Astrocyte (in vitro differentiated cells and primary cell): ENCODE measurements at regions not wholly inside any gene's neighbourhood (a gene's known extent, or its start where the extent isn't known, plus 50 kb on each side); places are given as distances from the start of the nearest gene placed in this dataset.

Source experiments
- DNase-seq: peaks from one replicate; pipeline ENCODE4 v3.0.0-alpha.2; 2010; ENCODE audit warnings: low read depth
- FAIRE-seq: peaks from 2 replicates; lab custom pipeline; 2011; peaks lifted over from hg19 to GRCh38; lab: Jason Lieb, UNC
- H2AFZ ChIP-seq: 2 replicates; pipeline ENCODE4 v1.6.0; 2012; ENCODE audit warnings: low read depth, low read length, inconsistent platforms
- H3K27ac ChIP-seq: 2 replicates; pipeline ENCODE4 v1.5.1; 2011; ENCODE audit warnings: low read depth, low read length, inconsistent platforms
- H3K27me3 ChIP-seq: 2 replicates; pipeline ENCODE4 v1.6.0; 2011; ENCODE audit warnings: low read length, inconsistent platforms; ENCODE audit not compliant: insufficient read depth
- H3K36me3 ChIP-seq: 2 replicates; pipeline ENCODE4 v1.5.1; 2011; ENCODE audit warnings: low read length, inconsistent platforms; ENCODE audit not compliant: insufficient read depth
- H3K4me1 ChIP-seq: 2 replicates; pipeline ENCODE4 v1.5.1; 2011; ENCODE audit warnings: low read length, inconsistent platforms; ENCODE audit not compliant: insufficient read depth
- H3K4me2 ChIP-seq: 2 replicates; pipeline ENCODE4 v1.6.0; 2012; ENCODE audit warnings: low read length, inconsistent platforms
- H3K4me3 ChIP-seq: 2 replicates; pipeline ENCODE4 v1.5.1; 2011; ENCODE audit warnings: low read depth, mild to moderate bottlenecking, low read length, inconsistent platforms; ENCODE audit not compliant: insufficient read depth
- H3K79me2 ChIP-seq: 2 replicates; pipeline ENCODE4 v1.6.0; 2012; ENCODE audit warnings: mild to moderate bottlenecking, low read length, inconsistent platforms; ENCODE audit not compliant: insufficient read depth
- H3K9ac ChIP-seq: 2 replicates; pipeline ENCODE4 v1.6.0; 2012; ENCODE audit warnings: mild to moderate bottlenecking, low read length, inconsistent platforms
- H3K9me3 ChIP-seq: 2 replicates; pipeline ENCODE4 v1.5.1; 2012; ENCODE audit warnings: low read depth, mild to moderate bottlenecking, low read length, inconsistent platforms; ENCODE audit not compliant: insufficient read depth
- H4K20me1 ChIP-seq: 2 replicates; pipeline ENCODE4 v1.6.0; 2012; ENCODE audit warnings: low read length, inconsistent platforms; ENCODE audit not compliant: insufficient read depth
- H3K27ac Mint-ChIP-seq: one replicate; pipeline ENCODE4 v1.8.0; 2021; ENCODE audit warnings: mild to moderate bottlenecking, mixed read lengths; ENCODE audit not compliant: unreplicated experiment
- H3K27me3 Mint-ChIP-seq: one replicate; pipeline ENCODE4 v1.8.0; 2021; ENCODE audit warnings: low read depth, mixed read lengths; ENCODE audit not compliant: unreplicated experiment
- H3K36me3 Mint-ChIP-seq: one replicate; pipeline ENCODE4 v1.8.0; 2021; ENCODE audit warnings: low read depth, mixed read lengths; ENCODE audit not compliant: unreplicated experiment
- H3K4me1 Mint-ChIP-seq: one replicate; pipeline ENCODE4 v1.8.0; 2021; ENCODE audit warnings: low read depth, mixed read lengths; ENCODE audit not compliant: unreplicated experiment
- H3K4me3 Mint-ChIP-seq: one replicate; pipeline ENCODE4 v1.8.0; 2021; ENCODE audit warnings: mild to moderate bottlenecking, moderate library complexity, mixed read lengths; ENCODE audit not compliant: unreplicated experiment
- H3K9me3 Mint-ChIP-seq: one replicate; pipeline ENCODE4 v1.8.0; 2021; ENCODE audit warnings: mild to moderate bottlenecking, mixed read lengths; ENCODE audit not compliant: unreplicated experiment
- CTCF ChIP-seq: IDR thresholded peaks from 2 replicates; pipeline ENCODE4 v1.5.1; 2011; ENCODE audit warnings: low read depth, mild to moderate bottlenecking, inconsistent platforms, low read length, moderate library complexity; ENCODE audit not compliant: insufficient read depth
- EZH2 ChIP-seq: IDR thresholded peaks from 2 replicates; pipeline ENCODE4 v1.6.1; 2012; ENCODE audit warnings: mild to moderate bottlenecking, low read length, inconsistent platforms; ENCODE audit not compliant: insufficient read depth

- Histone ChIP-seq H4K20me1 (no peaks in the 10 kb centered on the region), H3K36me3 (no peaks in the 10 kb centered on the region), H2AFZ (no peak overlapping the region), H3K4me3 (no peak overlapping the region), H3K9me3 (no peaks in the 10 kb centered on the region), H3K4me2 (no peak overlapping the region), H3K27ac (no peak overlapping the region), H3K79me2 (no peaks in the 10 kb centered on the region), H3K9ac (no peak overlapping the region), H3K27me3 (no peaks in the 10 kb centered on the region), H3K4me1 (no peaks in the 10 kb centered on the region)
- no peaks in the 10 kb centered on the region for H3K27me3 Mint-ChIP-seq
- TF ChIP-seq CTCF (no peak), EZH2 (no peak)
- peaks cover 5% of the 10 kb centered on the region for H3K4me1 Mint-ChIP-seq
- no peak for FAIRE-seq
- no peaks in the 10 kb centered on the region for H3K9me3 Mint-ChIP-seq
- DNase-seq, result no peak
- H3K36me3 Mint-ChIP-seq, result no peaks in the 10 kb centered on the region
- no peak overlapping the region for H3K27ac Mint-ChIP-seq
- no peak overlapping the region for H3K4me3 Mint-ChIP-seq
Measured at GRCh38 chr4:58499182-58499581, 1389.0 kb upstream of the IGFBP7 start.

GRCh38 chr4:58491620-58492019 is 1381.4 kb upstream of the IGFBP7 start:
- Histone ChIP-seq H3K9me3 (no peaks in the 10 kb centered on the region), H3K4me1 (no peaks in the 10 kb centered on the region), H3K27ac (no peak overlapping the region), H3K9ac (no peak overlapping the region), H3K4me2 (no peak overlapping the region), H4K20me1 (no peaks in the 10 kb centered on the region), H3K36me3 (no peaks in the 10 kb centered on the region), H3K4me3 (no peak overlapping the region), H3K27me3 (no peaks in the 10 kb centered on the region), H2AFZ (no peak overlapping the region), H3K79me2 (no peaks in the 10 kb centered on the region)
- H3K27ac Mint-ChIP-seq, result no peak overlapping the region
- H3K4me1 Mint-ChIP-seq, result no peaks in the 10 kb centered on the region
- H3K4me3 Mint-ChIP-seq, result no peak overlapping the region
- TF ChIP-seq CTCF (no peak), EZH2 (no peak)
- no peaks in the 10 kb centered on the region for H3K9me3 Mint-ChIP-seq
- DNase-seq (no peak), FAIRE-seq (no peak)
- no peaks in the 10 kb centered on the region for H3K36me3 Mint-ChIP-seq
- no peaks in the 10 kb centered on the region for H3K27me3 Mint-ChIP-seq

- Histone ChIP-seq H3K9ac (no peak overlapping the region), H4K20me1 (no peaks in the 10 kb centered on the region), H3K4me1 (no peaks in the 10 kb centered on the region), H3K36me3 (no peaks in the 10 kb centered on the region), H3K79me2 (no peaks in the 10 kb centered on the region), H2AFZ (no peak overlapping the region), H3K27ac (no peak overlapping the region), H3K4me2 (no peak overlapping the region), H3K9me3 (peaks cover 3% of the 10 kb centered on the region), H3K4me3 (no peak overlapping the region), H3K27me3 (no peaks in the 10 kb centered on the region)
- H3K36me3 Mint-ChIP-seq, result no peaks in the 10 kb centered on the region
- H3K27ac Mint-ChIP-seq, result no peak overlapping the region
- H3K4me3 Mint-ChIP-seq, result no peak overlapping the region
- no peak for TF ChIP-seq EZH2
- no peak for TF ChIP-seq CTCF
- no peaks in the 10 kb centered on the region for H3K27me3 Mint-ChIP-seq
- H3K9me3 Mint-ChIP-seq, result no peaks in the 10 kb centered on the region
- H3K4me1 Mint-ChIP-seq, result no peaks in the 10 kb centered on the region
- DNase-seq (no peak), FAIRE-seq (no peak)
Measured at GRCh38 chr4:58477950-58478349, 1367.8 kb upstream of the IGFBP7 start.
